ENCODE measurements at regions not wholly inside any gene's neighbourhood (a gene's known extent, or its start where the extent isn't known, plus 50 kb on each side); places are given as distances from the start of the nearest gene placed in this dataset.
"Not testable (repeated sequence)": the region's sequence is repeated elsewhere in the genome, so short reads cannot be mapped to it uniquely, and the experiment has no call there.

DNA sequence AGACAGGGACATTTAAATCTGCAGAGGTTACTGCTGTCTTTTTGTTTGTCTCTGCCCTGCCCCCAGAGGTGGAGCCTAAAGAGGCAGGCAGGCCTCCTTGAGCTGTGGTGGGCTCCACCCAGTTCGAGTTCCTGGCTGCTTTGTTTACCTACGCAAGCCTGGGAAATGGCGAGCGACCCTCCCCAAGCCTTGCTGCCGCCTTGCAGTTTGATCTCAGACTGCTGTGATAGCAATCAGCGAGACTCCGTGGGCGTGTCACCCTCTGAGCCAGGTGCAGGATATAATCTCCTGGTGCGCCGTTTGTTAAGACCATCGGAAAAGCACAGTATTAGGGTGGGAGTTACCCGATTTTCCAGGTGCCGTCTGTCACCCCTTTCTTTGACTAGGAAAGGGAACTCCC, 93.3 kb downstream of the ANKRD30BL start:
- not testable (repeated sequence) for H3K9me3 ChIP-seq (ENCODE audit: control insufficient read depth in 3 of 3, low read length in 3 of 3); H3K27ac ChIP-seq (ENCODE audit: low read depth, low read length); H3K36me3 ChIP-seq (ENCODE audit: control insufficient read depth in 3 of 3, insufficient read depth in 3 of 3, low read length in 3 of 3); H3K4me1 ChIP-seq (ENCODE audit: control insufficient read depth in 3 of 3, insufficient read depth in 3 of 3, low read length in 3 of 3); H3K4me3 ChIP-seq (ENCODE audit: low read length in 3 of 3); H3K9ac ChIP-seq (ENCODE audit: low read depth in 1 of 3, low read length in 3 of 3); H3K27me3 ChIP-seq (ENCODE audit: control insufficient read depth in 3 of 3, insufficient read depth in 3 of 3, low read length in 3 of 3)

DNA sequence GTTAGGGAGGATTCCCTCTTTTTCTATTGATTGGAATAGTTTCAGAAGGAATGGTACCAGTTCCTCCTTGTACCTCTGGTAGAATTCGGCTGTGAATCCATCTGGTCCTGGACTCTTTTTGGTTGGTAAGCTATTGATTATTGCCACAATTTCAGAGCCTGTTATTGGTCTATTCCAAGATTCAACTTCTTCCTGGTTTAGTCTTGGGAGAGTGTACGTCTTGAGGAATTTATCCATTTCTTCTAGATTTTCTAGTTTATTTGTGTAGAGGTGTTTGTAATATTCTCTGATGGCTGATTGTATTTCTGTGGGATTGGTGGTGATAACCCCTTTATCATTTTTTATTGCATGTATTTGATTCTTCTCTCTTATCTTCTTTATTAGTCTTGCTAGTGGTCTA, 96.4 kb downstream of the ANKRD30BL start:
- not testable (repeated sequence) for H3K4me3 ChIP-seq (ENCODE audit: low read length in 3 of 3); H3K27ac ChIP-seq (ENCODE audit: low read depth, low read length); H3K27me3 ChIP-seq (ENCODE audit: control insufficient read depth in 3 of 3, insufficient read depth in 3 of 3, low read length in 3 of 3)

DNA sequence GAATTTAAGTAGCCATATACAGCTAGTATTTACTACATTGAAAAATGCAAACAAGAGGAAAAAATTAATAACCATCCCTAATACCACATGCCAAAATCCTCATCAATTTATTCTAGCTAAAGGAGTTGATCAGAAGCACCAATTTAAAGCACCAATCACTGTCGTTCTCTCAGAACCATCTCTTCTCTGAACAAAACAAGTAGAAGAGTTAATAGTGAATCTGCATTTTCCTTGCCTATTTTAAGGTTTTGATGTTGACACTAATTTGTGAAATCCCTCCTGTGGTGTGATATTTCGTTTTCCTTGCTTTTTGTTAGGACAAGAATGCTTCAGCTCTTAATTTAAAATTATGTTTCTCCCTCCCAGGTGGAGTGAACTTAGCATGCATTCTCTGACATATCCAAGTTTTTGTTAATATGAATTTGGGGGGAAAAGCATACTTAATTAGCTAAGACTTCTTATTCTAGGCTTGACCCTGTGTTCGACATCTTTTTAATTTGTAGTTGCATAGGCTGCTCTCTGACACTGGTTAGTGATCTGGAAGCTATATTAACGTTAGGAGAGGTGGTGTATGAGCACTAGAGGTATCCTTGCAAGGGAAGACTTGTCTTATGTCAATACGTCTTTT, 122.0 kb downstream of the ANKRD30BL start:
- H3K36me3 ChIP-seq (ENCODE audit: control insufficient read depth in 3 of 3, insufficient read depth in 3 of 3, low read length in 3 of 3); H3K27ac ChIP-seq (ENCODE audit: low read depth, low read length); H3K9me3 ChIP-seq (ENCODE audit: control insufficient read depth in 3 of 3, low read length in 3 of 3); H3K9ac ChIP-seq (ENCODE audit: low read depth in 1 of 3, low read length in 3 of 3); H3K4me1 ChIP-seq (ENCODE audit: control insufficient read depth in 3 of 3, insufficient read depth in 3 of 3, low read length in 3 of 3); H3K4me3 ChIP-seq (ENCODE audit: low read length in 3 of 3): not testable (repeated sequence)
- H3K27me3 ChIP-seq (ENCODE audit: control insufficient read depth in 3 of 3, insufficient read depth in 3 of 3, low read length in 3 of 3): peaks cover 10 to 19% (median 17%) of the 10 kb centered on the region in 3 donors

More for the DNA sequence above, 96.4 kb downstream of the ANKRD30BL start:
- H3K36me3 ChIP-seq (ENCODE audit: control insufficient read depth in 3 of 3, insufficient read depth in 3 of 3, low read length in 3 of 3); H3K9me3 ChIP-seq (ENCODE audit: control insufficient read depth in 3 of 3, low read length in 3 of 3); H3K9ac ChIP-seq (ENCODE audit: low read depth in 1 of 3, low read length in 3 of 3); H3K4me1 ChIP-seq (ENCODE audit: control insufficient read depth in 3 of 3, insufficient read depth in 3 of 3, low read length in 3 of 3): not testable (repeated sequence)

DNA sequence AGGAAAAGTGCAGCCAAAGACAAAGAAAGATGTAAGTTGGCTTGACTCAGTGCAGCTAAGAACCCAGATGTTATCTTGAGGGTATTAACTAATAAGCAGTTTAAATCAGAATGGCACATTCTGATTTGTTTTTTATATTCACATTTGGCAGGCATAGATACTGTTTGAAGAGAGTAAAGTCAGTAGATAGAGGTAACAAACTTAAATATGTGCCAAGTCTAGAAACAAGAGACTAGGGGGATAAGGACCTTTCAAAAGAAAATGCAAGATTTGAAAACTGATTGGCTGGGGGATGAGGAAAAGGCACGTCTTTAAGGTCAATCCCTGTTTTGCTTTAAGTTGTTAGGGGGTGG, 122.9 kb downstream of the ANKRD30BL start:
- H3K27ac ChIP-seq (ENCODE audit: low read depth, low read length); H3K9ac ChIP-seq (ENCODE audit: low read depth in 1 of 3, low read length in 3 of 3); H3K9me3 ChIP-seq (ENCODE audit: control insufficient read depth in 3 of 3, low read length in 3 of 3); H3K4me1 ChIP-seq (ENCODE audit: control insufficient read depth in 3 of 3, insufficient read depth in 3 of 3, low read length in 3 of 3); H3K4me3 ChIP-seq (ENCODE audit: low read length in 3 of 3); H3K36me3 ChIP-seq (ENCODE audit: control insufficient read depth in 3 of 3, insufficient read depth in 3 of 3, low read length in 3 of 3): not testable (repeated sequence)
- peaks cover 10 to 19% (median 17%) of the 10 kb centered on the region in 3 donors for H3K27me3 ChIP-seq (ENCODE audit: control insufficient read depth in 3 of 3, insufficient read depth in 3 of 3, low read length in 3 of 3)

DNA sequence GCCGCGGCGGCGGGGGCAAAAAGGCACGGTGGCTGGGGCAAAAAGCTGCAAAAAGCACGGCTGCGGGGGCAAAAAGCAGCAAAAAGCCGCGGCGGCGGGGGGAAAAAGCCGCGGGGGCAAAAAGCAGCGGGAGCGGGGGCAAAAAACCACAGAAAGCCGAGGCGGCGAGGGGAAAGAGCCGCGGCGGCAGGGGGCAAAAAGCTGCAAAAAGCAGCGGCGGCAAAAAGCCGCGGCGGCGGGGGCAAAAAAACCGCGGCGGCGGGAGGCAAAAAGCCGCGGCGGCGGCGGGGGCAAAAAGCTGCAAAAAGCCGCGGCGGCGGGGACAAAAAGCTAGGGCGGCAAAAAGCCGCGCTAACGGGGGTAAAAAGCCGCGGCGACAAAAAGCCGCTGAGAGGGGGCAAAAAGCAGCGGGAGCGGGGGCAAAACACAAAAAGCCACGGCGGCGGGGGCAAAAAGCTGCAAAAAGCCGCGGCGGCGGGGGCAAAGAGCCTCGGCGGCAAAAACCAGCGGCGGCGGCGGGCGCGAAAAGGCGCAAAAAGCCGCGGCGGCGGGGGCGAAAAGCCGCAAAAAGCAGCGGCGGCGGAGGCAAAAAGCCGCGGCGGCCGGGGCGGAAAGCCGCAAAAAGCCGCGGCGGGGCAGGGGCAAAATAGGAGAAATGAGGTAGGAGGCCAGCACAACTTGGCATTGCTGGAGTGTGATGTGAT, 123.4 kb downstream of the ANKRD30BL start:
- Histone ChIP-seq H3K9me3 (ENCODE audit: control insufficient read depth in 3 of 3, low read length in 3 of 3) (no peaks in the 10 kb centered on the region), H3K27me3 (ENCODE audit: control insufficient read depth in 3 of 3, insufficient read depth in 3 of 3, low read length in 3 of 3) (peaks cover 10 to 19% (median 17%) of the 10 kb centered on the region in 3 donors)

DNA sequence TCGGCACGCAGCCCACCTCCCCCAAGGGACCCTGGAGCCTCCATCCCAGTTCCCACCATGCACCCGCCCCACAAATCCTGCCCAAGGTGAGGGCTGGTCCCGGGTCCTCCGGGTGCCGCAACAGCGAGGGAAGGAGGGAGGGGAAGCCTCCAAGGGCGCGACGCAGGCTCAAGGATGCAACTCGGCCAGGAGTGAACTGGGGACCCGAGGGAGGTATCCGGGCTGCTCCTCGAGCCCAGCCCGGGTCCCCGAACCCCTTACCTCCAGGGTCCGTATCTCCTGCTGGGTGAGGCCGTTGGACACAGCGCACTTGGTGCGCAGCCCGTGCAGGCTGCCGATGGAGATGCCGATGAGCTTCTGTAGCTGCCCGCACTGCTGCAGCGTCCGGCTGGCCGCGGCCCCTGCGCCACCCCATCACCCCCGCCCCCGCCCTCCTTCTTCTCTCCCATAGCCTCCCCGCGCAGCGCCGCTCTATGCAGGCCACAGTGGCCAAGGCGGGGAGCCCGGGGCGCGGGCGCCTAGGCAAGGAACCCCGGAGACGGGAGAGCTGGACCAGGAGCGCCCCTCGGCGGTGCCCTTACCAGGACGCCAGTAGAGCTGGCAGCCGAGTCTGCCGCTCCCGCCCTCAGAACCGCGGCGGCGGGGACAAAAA, 124.1 kb downstream of the ANKRD30BL start:
- no peaks in the 10 kb centered on the region for H3K9me3 ChIP-seq (ENCODE audit: control insufficient read depth in 3 of 3, low read length in 3 of 3)
- H3K36me3 ChIP-seq (ENCODE audit: control insufficient read depth in 3 of 3, insufficient read depth in 3 of 3, low read length in 3 of 3): no peaks in the 10 kb centered on the region
- no peaks in the 10 kb centered on the region for H3K4me1 ChIP-seq (ENCODE audit: control insufficient read depth in 3 of 3, insufficient read depth in 3 of 3, low read length in 3 of 3)
- peak overlapping the region in 1 of 3 donors; percentile 29 for H3K4me3 ChIP-seq (ENCODE audit: low read length in 3 of 3)
- peaks cover 10 to 19% (median 17%) of the 10 kb centered on the region in 3 donors for H3K27me3 ChIP-seq (ENCODE audit: control insufficient read depth in 3 of 3, insufficient read depth in 3 of 3, low read length in 3 of 3)
- no peak overlapping the region for H3K9ac ChIP-seq (ENCODE audit: low read depth in 1 of 3, low read length in 3 of 3)
- H3K27ac ChIP-seq (ENCODE audit: low read depth, low read length): no peak overlapping the region

More for the DNA sequence above, 123.4 kb downstream of the ANKRD30BL start:
- Histone ChIP-seq H3K9ac (ENCODE audit: low read depth in 1 of 3, low read length in 3 of 3) (peak overlapping the region in 1 of 3 donors; percentile 16), H3K27ac (ENCODE audit: low read depth, low read length) (no peak overlapping the region), H3K36me3 (ENCODE audit: control insufficient read depth in 3 of 3, insufficient read depth in 3 of 3, low read length in 3 of 3) (no peaks in the 10 kb centered on the region), H3K4me1 (ENCODE audit: control insufficient read depth in 3 of 3, insufficient read depth in 3 of 3, low read length in 3 of 3) (no peaks in the 10 kb centered on the region), H3K4me3 (ENCODE audit: low read length in 3 of 3) (peak overlapping the region in 1 of 3 donors; percentile 29)

DNA sequence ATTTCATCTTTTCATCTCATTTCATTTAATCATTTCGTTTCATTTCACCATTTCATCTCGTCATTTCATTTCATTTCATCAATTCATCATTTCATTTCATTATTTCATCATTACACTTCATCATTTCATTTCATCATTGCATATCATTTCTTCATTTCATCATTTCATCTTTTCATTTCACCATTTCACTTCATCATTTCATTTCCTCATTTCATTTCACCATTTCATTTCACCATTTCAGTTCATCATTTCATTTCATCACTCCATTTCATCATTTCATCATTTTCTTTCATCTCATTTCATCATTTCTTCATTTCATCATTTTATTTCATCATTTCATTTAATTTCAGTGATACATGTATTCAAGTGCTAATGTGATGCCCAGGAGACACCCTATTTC, 127.1 kb downstream of the ANKRD30BL start:
- no peaks in the 10 kb centered on the region for H3K4me1 ChIP-seq (ENCODE audit: control insufficient read depth in 3 of 3, insufficient read depth in 3 of 3, low read length in 3 of 3)
- no peaks in the 10 kb centered on the region for H3K9me3 ChIP-seq (ENCODE audit: control insufficient read depth in 3 of 3, low read length in 3 of 3)
- no peak overlapping the region for H3K27ac ChIP-seq (ENCODE audit: low read depth, low read length)
- H3K36me3 ChIP-seq (ENCODE audit: control insufficient read depth in 3 of 3, insufficient read depth in 3 of 3, low read length in 3 of 3): no peaks in the 10 kb centered on the region
- H3K9ac ChIP-seq (ENCODE audit: low read depth in 1 of 3, low read length in 3 of 3): no peak overlapping the region
- no peak overlapping the region for H3K4me3 ChIP-seq (ENCODE audit: low read length in 3 of 3)
- peaks cover 10 to 17% (median 12%) of the 10 kb centered on the region in 3 donors for H3K27me3 ChIP-seq (ENCODE audit: control insufficient read depth in 3 of 3, insufficient read depth in 3 of 3, low read length in 3 of 3)

DNA sequence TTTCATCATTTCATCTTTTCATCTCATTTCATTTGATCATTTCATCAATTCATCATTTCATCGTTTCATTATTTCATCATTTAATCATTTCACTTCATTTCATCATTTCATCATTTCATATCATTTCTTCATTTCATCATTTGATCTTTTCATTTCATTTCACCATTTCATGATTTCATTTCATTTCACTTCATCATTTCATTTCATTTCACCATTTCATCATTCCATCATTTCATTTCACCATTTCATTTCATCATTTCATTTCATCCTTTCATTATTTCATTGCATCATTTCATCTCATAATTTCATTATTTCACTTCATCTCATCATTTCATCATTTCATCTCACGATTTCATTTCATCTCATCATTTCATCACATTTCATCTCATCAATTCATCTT, 127.8 kb downstream of the ANKRD30BL start:
- Histone ChIP-seq H3K27me3 (ENCODE audit: control insufficient read depth in 3 of 3, insufficient read depth in 3 of 3, low read length in 3 of 3) (peaks cover 10 to 11% (median 10%) of the 10 kb centered on the region in 3 donors), H3K4me3 (ENCODE audit: low read length in 3 of 3) (no peak overlapping the region), H3K4me1 (ENCODE audit: control insufficient read depth in 3 of 3, insufficient read depth in 3 of 3, low read length in 3 of 3) (no peaks in the 10 kb centered on the region), H3K9me3 (ENCODE audit: control insufficient read depth in 3 of 3, low read length in 3 of 3) (no peaks in the 10 kb centered on the region), H3K27ac (ENCODE audit: low read depth, low read length) (no peak overlapping the region), H3K36me3 (ENCODE audit: control insufficient read depth in 3 of 3, insufficient read depth in 3 of 3, low read length in 3 of 3) (no peaks in the 10 kb centered on the region), H3K9ac (ENCODE audit: low read depth in 1 of 3, low read length in 3 of 3) (no peak overlapping the region)

DNA sequence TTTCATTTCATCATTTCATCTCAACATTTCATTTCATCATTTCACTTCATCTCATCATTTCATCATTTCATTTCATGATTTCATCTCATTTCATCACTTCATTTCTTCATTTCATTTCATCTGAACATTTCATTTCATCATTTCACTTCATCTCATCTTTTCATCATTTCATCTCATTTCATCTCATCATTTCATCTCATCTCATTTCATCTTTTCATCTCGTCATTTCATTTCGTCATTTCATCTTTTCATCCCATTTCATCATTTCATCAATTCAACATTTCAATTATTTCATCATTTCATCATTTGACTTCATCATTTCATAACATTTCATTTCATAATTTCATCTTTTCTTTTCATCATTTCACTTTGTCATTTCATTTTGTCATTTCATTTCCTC, 128.4 kb downstream of the ANKRD30BL start:
- Histone ChIP-seq H3K4me3 (ENCODE audit: low read length in 3 of 3) (no peak overlapping the region), H3K9me3 (ENCODE audit: control insufficient read depth in 3 of 3, low read length in 3 of 3) (no peaks in the 10 kb centered on the region), H3K27me3 (ENCODE audit: control insufficient read depth in 3 of 3, insufficient read depth in 3 of 3, low read length in 3 of 3) (peaks cover 8 to 10% (median 10%) of the 10 kb centered on the region in 3 donors)

DNA sequence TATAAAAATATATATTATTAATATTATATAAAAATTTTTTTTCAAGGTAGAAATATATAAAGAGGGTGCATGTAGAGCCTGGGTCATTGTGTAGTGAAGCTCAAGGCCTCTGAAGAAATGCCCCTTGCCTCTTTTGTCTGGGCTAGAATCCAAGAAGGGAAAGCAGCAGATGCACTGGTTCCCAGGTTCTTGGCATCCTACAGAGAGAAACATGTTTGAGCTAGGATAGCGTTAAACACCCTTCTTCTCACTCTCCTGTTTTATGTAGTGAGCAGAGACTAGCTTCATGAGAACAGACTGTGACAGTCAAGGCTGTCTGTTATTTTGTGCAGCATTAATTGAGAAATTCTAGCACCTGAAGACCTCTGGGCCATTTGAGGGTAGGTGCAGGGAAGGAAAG, 149.7 kb downstream of the ANKRD30BL start:
- not testable (repeated sequence) for H3K4me3 ChIP-seq (ENCODE audit: low read length in 3 of 3); H3K36me3 ChIP-seq (ENCODE audit: control insufficient read depth in 3 of 3, insufficient read depth in 3 of 3, low read length in 3 of 3); H3K4me1 ChIP-seq (ENCODE audit: control insufficient read depth in 3 of 3, insufficient read depth in 3 of 3, low read length in 3 of 3); H3K27me3 ChIP-seq (ENCODE audit: control insufficient read depth in 3 of 3, insufficient read depth in 3 of 3, low read length in 3 of 3); H3K9me3 ChIP-seq (ENCODE audit: control insufficient read depth in 3 of 3, low read length in 3 of 3); H3K9ac ChIP-seq (ENCODE audit: low read depth in 1 of 3, low read length in 3 of 3); H3K27ac ChIP-seq (ENCODE audit: low read depth, low read length)

More for the DNA sequence above, 128.4 kb downstream of the ANKRD30BL start:
- Histone ChIP-seq H3K9ac (ENCODE audit: low read depth in 1 of 3, low read length in 3 of 3) (no peak overlapping the region), H3K4me1 (ENCODE audit: control insufficient read depth in 3 of 3, insufficient read depth in 3 of 3, low read length in 3 of 3) (no peaks in the 10 kb centered on the region), H3K36me3 (ENCODE audit: control insufficient read depth in 3 of 3, insufficient read depth in 3 of 3, low read length in 3 of 3) (no peaks in the 10 kb centered on the region), H3K27ac (ENCODE audit: low read depth, low read length) (no peak overlapping the region)
